ENCODE measurements at regions not wholly inside any gene's neighbourhood (a gene's known extent, or its start where the extent isn't known, plus 50 kb on each side); places are given as distances from the start of the nearest gene placed in this dataset.

- no peak for TF ChIP-seq EZH2 (IDR thresholded peaks at IDR 0.05)
- TF ChIP-seq POLR2AphosphoS5 (IDR thresholded peaks at IDR 0.05; ENCODE audit: borderline replicate concordance, low read depth, low read length) = no peak
- TF ChIP-seq FOXP2 (optimal IDR thresholded peaks at IDR 0.05; ENCODE audit: control extremely low read depth, extremely low read length, insufficient read depth) = no peak
Measured at GRCh38 chr13:107968470-107968869, 246.9 kb downstream of the LIG4 start.

Measured in SK-N-MC (cell line).